Endothelial cell of umbilical vein (primary cell): ENCODE measurements at regions not wholly inside any gene's neighbourhood (a gene's known extent, or its start where the extent isn't known, plus 50 kb on each side); places are given as distances from the start of the nearest gene placed in this dataset.

Experiments used
- BruUV-seq: library from RNA; stranded (reverse); fragments of 400-500 nt; replicated peaks from 2 replicates; lab custom pipeline; 2021; lab: Mats Ljungman, UMichigan
- CTCF ChIA-PET: fragments of 300-600, 350-600 bp; sonication (Branson Sonifier 250); formaldehyde crosslinking; loops from one replicate; lab custom pipeline; 2021; ENCODE audit warnings: antibody characterized with exemption, inconsistent platforms; lab: Charles Lee
- POLR2A ChIA-PET: fragments of 300-600, 350-600 bp; sonication (Branson Sonifier 250); formaldehyde crosslinking; loops from one replicate; lab custom pipeline; 2021; ENCODE audit warnings: antibody characterized with exemption, inconsistent platforms; lab: Charles Lee
- DNase-seq: peaks from one replicate; pipeline ENCODE4 v3.0.0-alpha.2; 2011; ENCODE audit warnings: low read depth, low spot score
- FAIRE-seq: peaks from 2 replicates; lab custom pipeline; 2011; peaks lifted over from hg19 to GRCh38; lab: Jason Lieb, UNC
- H2AFZ ChIP-seq: 2 replicates; pipeline ENCODE4 v1.6.0; 2012; ENCODE audit warnings: low read depth, low read length, control low read depth, inconsistent platforms
- H3K27ac ChIP-seq: 2 replicates; pipeline ENCODE4 v1.5.1; 2011; ENCODE audit warnings: low read depth, mild to moderate bottlenecking, control low read depth, low read length, moderate library complexity; ENCODE audit not compliant: insufficient read depth
- H3K27me3 ChIP-seq, 2 experiments: 2 replicates each; pipeline versions ENCODE4 v1.6.0 to v1.6.1; 2011; ENCODE audit warnings: low read length in 2 of 2, mixed read lengths in 1 of 2; ENCODE audit not compliant: control insufficient read depth in 2 of 2, insufficient read depth in 2 of 2
- H3K36me3 ChIP-seq, 2 experiments: 2 replicates in 1 of 2; 3 replicates in 1 of 2; pipeline ENCODE4 v1.5.1; 2011; ENCODE audit warnings: low read length in 2 of 2, mild to moderate bottlenecking in 1 of 2, moderate library complexity in 1 of 2; ENCODE audit not compliant: control insufficient read depth in 2 of 2, insufficient read depth in 2 of 2; ENCODE audit errors: extremely low read depth in 1 of 2
- H3K4me1 ChIP-seq: 3 replicates; pipeline ENCODE4 v1.5.1; 2011; ENCODE audit warnings: mild to moderate bottlenecking, low read length; ENCODE audit not compliant: control insufficient read depth, insufficient read depth; ENCODE audit errors: extremely low read depth
- H3K4me2 ChIP-seq: 2 replicates; pipeline ENCODE4 v1.6.1; 2011; ENCODE audit warnings: low read length, control low read depth, mixed read lengths; ENCODE audit not compliant: insufficient read depth
- H3K4me3 ChIP-seq, 3 experiments: fragments of 200-600 bp in 1 of 3; sonication (generic), shearing (Covaris generic) in 1 of 3; replicated peaks in 1 of 3; 2 replicates each; pipeline ENCODE4 v1.5.1; 2011 to 2016; ENCODE audit warnings: control low read depth in 3 of 3, low read length in 3 of 3, mild to moderate bottlenecking in 2 of 3, inconsistent platforms in 1 of 3, low read depth in 1 of 3, moderate library complexity in 1 of 3; ENCODE audit not compliant: insufficient read depth in 1 of 3
- H3K79me2 ChIP-seq: 2 replicates; pipeline ENCODE4 v1.6.0; 2012; ENCODE audit warnings: low read length, inconsistent platforms; ENCODE audit not compliant: control insufficient read depth, insufficient read depth
- H3K9ac ChIP-seq: replicated peaks from 2 replicates; pipeline ENCODE3; 2011; ENCODE audit warnings: low read length, control low read depth; ENCODE audit not compliant: insufficient read depth; ENCODE audit errors: extremely low read depth
- H3K9me1 ChIP-seq: replicated peaks from 3 replicates; pipeline ENCODE4 v1.6.0; 2011; ENCODE audit warnings: mild to moderate bottlenecking, low read length; ENCODE audit not compliant: control insufficient read depth, insufficient read depth; ENCODE audit errors: extremely low read depth
- H3K9me3 ChIP-seq: replicated peaks from 2 replicates; pipeline ENCODE4 v1.5.1; 2012; ENCODE audit warnings: low read length, inconsistent platforms; ENCODE audit not compliant: control insufficient read depth, insufficient read depth
- H4K20me1 ChIP-seq: replicated peaks from 2 replicates; pipeline ENCODE3; 2011; ENCODE audit warnings: mild to moderate bottlenecking, low read length; ENCODE audit not compliant: control insufficient read depth, insufficient read depth; ENCODE audit errors: extremely low read depth
- EZH2 ChIP-seq: IDR thresholded peaks from 2 replicates; pipeline ENCODE4 v1.6.1; 2012; ENCODE audit warnings: borderline replicate concordance, low read depth, mild to moderate bottlenecking, moderate library complexity, low read length, inconsistent platforms; ENCODE audit not compliant: severe bottlenecking
- FOS ChIP-seq: IDR thresholded peaks from 2 replicates; pipeline ENCODE4 v1.6.1; 2011; ENCODE audit warnings: mild to moderate bottlenecking, low read length, moderate library complexity, borderline replicate concordance; ENCODE audit not compliant: insufficient read depth
- JUN ChIP-seq: IDR thresholded peaks from 2 replicates; pipeline ENCODE4 v1.6.1; 2011; ENCODE audit warnings: borderline replicate concordance, low read depth; ENCODE audit not compliant: insufficient read length, insufficient read depth
- MAX ChIP-seq: IDR thresholded peaks from 2 replicates; pipeline ENCODE4 v1.6.1; 2011; ENCODE audit not compliant: insufficient read depth, insufficient read length
- MYC ChIP-seq: IDR thresholded peaks from one replicate; pipeline ENCODE4 v1.6.1; 2011; ENCODE audit warnings: mild to moderate bottlenecking, low read depth, low read length
- POLR2A ChIP-seq: IDR thresholded peaks from 2 replicates; pipeline ENCODE4 v1.6.1; 2012; ENCODE audit warnings: low read depth, mild to moderate bottlenecking, control low read depth, low read length
- POLR2AphosphoS5 ChIP-seq: IDR thresholded peaks from 2 replicates; pipeline ENCODE4 v1.6.1; 2012; ENCODE audit warnings: low read depth, mild to moderate bottlenecking, control low read depth, low read length, moderate library complexity; ENCODE audit not compliant: insufficient read depth
- dilution Hi-C: fragments of 300-500 bp; cut with MboI; formaldehyde crosslinking; loops from one replicate; pipeline ENCODE4 v1.15.0; 2019; ENCODE audit warnings: low sequenced_read_pairs; ENCODE audit not compliant: extremely low pct_ligation_motif_present
- intact Hi-C: fragments of 100-400 bp; cut with micrococcal nuclease; formaldehyde crosslinking; loops from one replicate; pipeline ENCODE4 v1.10.0; 2022

GRCh38 chr3:107025961-107026360, 351.3 kb upstream of the CCDC54 start:
- ChIA-PET CTCF (no interaction called here), POLR2A (no interaction called here)
- no peak overlapping the region for H3K4me2 ChIP-seq
- FAIRE-seq (no peak), DNase-seq (no peak)
- H3K27ac ChIP-seq, result no peak overlapping the region
- no peaks in the 10 kb centered on the region for H3K4me1 ChIP-seq
- no peaks in the 10 kb centered on the region for H3K79me2 ChIP-seq
- no peak overlapping the region for H3K9ac ChIP-seq
- no peaks in the 10 kb centered on the region for H3K36me3 ChIP-seq
- no peaks in the 10 kb centered on the region for H3K27me3 ChIP-seq
- TF ChIP-seq MYC (no peak), JUN (no peak)
- H4K20me1 ChIP-seq, result no peaks in the 10 kb centered on the region
- no peaks in the 10 kb centered on the region for H3K9me3 ChIP-seq
- no peak overlapping the region for H2AFZ ChIP-seq
- intact Hi-C loops (no loop called here), dilution Hi-C loops (no loop called here)
- BruUV-seq, result no TSS peak
- H3K9me1 ChIP-seq, result no peaks in the 10 kb centered on the region
- no peak overlapping the region for H3K4me3 ChIP-seq

GRCh38 chr3:107028086-107028485, 349.2 kb upstream of the CCDC54 start:
- Histone ChIP-seq H3K4me3 (no peak overlapping the region), H3K9ac (no peak overlapping the region), H4K20me1 (no peaks in the 10 kb centered on the region), H3K79me2 (no peaks in the 10 kb centered on the region), H3K9me1 (no peaks in the 10 kb centered on the region), H3K36me3 (no peaks in the 10 kb centered on the region), H3K4me2 (no peak overlapping the region), H3K27me3 (no peaks in the 10 kb centered on the region), H3K4me1 (no peaks in the 10 kb centered on the region), H2AFZ (no peak overlapping the region), H3K9me3 (no peaks in the 10 kb centered on the region), H3K27ac (no peak overlapping the region)
- DNase-seq, result no peak
- TF ChIP-seq JUN (no peak), MAX (no peak), FOS (no peak), POLR2A (no peak), POLR2AphosphoS5 (no peak), MYC (no peak), EZH2 (no peak)
- dilution Hi-C loops, result no loop called here
- POLR2A ChIA-PET, result no interaction called here
- intact Hi-C loops, result no loop called here
- no peak for FAIRE-seq
- BruUV-seq, result no TSS peak
- CTCF ChIA-PET, result no interaction called here
